ENCODE measurements at regions not wholly inside any gene's neighbourhood (a gene's known extent, or its start where the extent isn't known, plus 50 kb on each side); places are given as distances from the start of the nearest gene placed in this dataset.
"Not testable (repeated sequence)": the region's sequence is repeated elsewhere in the genome, so short reads cannot be mapped to it uniquely, and the experiment has no call there.

DNA sequence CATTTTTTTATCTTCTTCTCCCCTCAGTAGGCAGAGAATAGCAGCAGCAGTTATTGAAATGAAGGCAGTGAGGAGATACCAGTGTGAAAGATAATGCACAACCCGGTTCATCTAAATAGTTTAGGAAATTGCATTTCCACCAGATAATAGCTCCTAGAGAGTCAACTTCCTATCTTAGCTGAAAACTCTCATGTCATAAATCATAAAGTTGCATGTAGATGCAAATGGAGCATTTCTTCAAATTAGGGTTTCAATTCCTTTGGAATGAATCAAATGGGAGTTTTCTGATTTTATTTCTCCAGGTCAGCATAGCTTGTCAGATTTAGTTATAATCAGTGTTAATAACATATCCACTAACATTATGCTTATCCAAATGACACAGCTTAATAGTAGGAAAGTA, 335.3 kb downstream of the CNTNAP4 start:
- no peak for DNase-seq

DNA sequence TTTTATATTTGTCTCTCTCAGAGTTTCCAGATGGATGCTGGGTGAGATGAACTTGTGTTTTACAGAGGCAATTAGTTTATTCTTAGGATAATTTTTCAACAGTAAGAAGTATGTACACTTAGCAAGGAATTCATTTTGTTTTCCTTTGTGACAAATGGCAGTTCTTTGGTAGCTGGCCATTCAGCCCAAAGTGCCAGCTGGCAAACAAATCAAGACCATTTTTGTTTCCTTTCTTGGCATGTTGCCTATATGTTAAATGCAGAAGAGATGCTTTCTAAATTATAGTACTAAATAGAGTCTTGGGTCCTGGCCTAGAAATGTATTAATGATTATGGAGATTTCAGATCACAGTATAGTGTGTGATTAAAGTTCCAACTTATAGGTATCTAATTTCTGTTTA, 337.1 kb downstream of the CNTNAP4 start:
- no peak for DNase-seq

DNA sequence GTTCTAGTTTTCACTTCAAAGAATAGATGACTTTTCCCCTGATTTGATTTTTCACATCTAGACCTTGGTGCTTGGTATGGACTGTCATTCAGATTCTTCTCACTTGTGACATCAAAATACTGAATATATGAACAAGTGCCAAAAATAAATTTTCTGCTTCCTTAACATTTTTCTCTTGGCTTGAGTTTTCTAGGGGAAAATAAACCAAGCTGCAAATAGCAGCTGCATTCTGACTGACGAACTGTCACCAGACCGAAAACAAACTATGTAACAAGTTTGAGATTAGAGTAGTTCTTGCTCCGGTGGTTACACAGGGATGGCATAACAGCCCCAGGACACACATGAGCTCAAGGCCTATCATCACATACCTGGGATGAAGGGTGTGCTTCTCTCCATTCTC, 345.7 kb downstream of the CNTNAP4 start:
- no peak for DNase-seq

DNA sequence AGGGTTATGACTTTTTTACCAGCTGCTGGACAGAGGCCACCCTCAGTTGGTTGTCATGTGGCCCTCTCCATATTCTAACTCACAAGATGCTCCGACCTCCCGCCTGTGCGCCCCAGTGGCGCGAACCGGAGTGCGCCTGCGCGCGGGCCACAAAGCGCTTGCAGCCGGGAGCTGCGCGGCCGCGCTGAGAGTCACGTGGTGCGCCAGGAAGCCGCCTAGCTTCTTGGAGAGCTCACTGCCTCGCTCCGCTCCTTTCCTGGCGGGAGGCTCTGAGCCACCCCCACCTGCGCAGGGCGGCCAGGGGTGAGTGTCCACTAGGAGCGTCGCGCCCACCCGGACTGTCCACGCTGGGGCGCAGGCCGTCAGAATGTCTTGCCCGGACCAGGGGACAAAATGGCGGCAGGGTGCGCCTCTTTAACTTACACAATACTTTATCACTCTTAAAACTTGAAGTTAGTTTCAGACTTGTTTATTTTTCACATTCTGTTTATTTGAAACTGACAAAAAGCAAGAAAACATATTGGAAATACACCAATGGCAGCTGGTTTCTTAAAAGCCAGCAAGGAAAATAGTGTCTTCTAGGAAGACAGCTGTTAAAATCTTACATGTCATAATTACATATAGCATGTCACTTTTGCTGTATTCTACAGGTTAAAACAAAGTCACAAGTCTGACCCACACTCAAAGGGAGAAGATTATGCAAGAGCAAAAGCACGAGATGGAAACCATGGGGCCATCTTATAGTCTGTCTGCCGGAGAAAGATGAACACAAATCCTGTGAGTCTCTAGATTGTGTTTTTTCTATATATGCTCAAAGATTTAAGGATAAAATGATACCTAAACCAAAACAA, 357.9 kb downstream of the CNTNAP4 start:
- DNase-seq = no peak

DNA sequence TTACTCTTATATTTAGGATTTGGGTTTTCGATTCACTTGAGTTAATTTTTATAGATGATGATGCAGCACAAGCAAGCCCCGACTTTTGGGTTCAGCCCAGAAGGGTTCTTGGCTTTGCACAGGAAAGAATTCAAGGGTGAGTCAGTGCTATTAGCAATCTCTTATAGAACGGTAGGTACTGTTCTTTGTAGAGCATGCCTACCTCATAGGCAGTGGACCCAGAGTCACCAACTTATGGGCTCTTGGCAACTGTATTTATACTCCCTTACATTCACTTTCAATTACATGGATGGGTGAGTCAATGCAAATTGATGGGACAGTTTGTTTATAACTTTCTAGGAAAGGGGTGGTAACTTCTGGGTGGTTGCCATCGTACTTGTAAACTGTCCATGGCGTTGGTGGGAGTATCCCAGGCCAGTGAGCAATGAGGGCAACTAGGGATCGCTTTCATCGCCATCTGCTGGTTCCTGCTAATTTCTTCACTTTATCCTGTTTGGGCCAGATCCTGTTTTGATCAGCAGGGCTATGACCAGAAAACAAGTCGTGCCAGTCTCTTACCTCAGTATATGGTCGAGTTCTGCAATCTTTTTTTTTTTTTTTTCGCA, 362.6 kb downstream of the CNTNAP4 start:
- no peak for DNase-seq

DNA sequence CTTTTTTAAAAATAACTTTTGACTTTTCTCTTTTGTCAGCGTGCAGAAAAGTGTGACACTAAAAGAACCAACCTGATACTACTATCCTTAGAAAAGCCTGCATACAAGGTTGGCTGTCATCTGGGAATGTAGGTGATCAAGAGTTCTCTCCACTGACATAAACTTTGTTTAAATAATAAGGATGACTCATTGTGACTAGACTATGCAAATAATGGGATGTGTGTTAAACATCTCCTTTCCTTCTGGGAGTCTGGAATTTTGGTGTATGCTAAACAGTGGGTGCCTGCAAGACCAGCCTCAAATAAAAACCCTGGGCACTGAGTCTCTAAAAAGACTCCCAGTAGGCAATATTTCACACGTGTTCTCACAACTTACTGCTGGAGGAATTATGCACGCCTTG, 373.4 kb downstream of the CNTNAP4 start:
- DNase-seq = no peak

DNA sequence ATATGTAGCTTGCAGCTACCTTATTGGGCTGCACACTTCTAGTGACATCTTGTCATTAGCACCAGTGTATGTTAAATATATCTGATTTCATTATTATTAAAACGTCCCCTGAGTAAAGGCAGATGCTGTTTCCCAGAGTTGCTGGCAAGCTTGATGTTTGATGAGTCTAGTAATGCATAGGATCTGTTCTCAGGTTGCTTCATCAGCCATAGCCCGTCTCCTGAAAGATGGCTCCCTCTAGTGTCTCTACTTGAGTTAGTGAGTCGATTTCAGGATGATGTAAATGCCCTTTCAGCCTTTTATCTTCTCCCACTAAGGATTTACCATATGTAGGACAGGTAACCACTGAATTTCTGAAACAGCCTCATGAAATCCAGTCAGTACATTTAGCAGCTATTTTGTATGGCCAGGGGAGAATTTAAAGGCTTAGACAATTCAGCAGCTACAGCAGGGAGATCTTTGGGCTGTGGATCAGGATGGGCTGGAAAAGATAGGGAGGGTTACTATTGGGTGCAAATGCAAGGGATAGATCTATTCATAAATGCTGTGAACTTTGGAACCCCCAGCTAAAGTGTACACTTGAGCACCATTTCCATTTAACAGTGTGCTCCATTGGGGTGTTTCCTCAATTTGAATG, 376.3 kb downstream of the CNTNAP4 start:
- DNase-seq = peak; percentile 53 to 54

DNA sequence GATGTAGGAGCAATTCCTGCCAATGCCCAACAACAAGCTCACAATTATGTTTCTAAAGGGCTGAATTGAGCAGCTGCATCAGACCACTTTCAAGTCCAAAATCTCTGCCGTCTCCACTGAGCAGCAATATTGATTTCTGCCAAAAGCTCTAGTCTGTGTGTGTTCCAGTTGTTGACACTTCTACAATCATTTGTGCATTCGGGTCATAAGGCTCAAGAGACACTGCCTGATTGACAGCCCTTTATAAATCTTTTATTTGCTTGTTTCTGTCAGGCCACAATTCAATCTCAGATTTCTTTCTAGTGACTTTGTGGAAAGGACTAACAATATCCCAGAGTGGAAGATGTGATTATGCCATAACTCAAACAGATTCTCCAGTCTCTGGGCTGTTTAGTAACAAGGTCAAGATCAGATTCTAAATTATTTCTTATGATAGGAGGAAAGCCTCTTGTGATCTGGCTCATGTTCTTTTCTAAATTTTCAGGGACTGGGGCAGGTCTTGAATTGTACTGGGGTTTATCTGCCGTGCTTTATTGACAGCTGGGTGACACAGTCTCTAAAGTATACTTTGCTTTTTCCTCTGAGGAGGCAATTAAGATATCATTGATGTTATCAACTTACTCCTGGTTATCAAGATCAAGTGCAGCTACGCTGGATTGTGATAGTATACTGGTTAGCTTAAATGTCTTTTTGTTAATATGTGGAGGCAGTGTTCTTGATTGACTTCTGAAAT, 377.1 kb downstream of the CNTNAP4 start:
- no peak for DNase-seq

DNA sequence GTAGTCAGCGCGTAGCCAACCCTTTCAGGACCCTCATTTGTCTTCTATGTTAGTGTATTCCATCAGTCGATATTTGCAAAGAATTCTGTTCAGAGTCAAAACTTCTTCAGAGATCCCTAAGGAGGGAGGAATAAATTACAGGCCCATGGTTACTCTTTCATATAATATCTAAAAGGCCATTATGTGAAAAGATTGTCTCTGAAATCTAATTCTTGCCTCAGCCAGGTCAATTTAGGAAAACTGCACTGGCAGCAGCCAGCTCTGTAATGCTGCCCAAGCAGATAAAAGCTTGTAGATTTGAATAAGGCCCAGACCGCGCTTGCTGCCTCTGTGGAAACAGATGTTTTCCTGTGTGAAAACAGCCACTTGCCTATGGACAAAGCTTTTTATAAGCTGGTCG, 379.8 kb downstream of the CNTNAP4 start:
- no peak for DNase-seq

DNA sequence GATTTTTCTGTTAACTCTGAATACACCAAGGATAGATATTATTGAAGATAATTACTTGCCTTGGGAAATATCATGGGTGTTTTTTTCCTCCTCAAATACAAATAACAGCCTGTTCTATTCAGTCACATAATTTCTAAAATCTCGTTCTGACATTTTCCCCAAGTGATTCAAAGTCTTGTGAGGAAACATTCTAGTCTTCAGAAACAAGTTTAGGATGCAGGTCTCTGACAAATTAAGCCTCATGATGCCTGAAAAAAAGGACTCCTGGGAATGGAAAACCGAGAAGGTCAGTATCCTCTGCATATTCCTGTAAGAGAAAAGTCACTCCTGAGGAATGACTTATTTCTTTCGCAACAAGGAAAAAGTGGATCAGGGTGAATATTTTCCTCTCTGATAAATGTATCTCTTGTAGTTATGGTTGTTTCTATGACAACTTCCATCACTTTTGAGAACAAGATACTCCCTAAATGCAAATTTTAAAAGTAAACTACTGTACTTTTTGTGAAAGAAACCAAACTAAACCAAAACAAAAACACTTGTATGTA, 384.6 kb downstream of the CNTNAP4 start:
- DNase-seq = no peak

DNA sequence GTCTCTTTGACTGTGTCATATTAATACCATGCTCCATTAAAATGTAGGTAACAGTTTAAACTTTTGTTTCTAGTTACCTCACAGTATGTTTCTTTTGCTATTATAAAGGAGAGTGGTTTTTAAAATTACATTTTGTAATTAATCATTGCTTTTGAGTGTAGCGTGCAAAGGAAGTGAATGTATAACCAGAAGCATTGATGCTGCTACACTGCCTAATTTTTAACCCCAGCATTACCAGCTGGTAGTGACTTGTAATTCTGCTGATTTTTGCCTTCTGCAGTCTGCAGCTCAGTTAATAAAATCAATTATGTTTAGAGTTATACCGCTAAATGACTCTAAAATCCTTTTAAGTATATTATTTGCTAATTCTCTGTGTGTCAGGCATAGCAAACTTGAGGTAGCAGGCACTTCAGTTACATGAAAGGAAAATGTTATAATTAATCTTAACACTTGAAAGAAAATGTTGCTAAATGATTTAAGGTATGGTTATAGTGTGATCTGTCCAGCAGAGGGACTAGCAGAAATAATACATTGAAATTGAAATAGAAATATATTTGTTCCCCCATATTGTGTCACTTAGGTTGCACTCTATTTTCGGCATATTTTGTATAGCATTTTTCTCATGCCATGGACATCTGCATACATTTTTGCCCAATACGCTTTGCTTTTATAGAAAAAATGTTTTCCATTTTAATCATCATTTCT, 388.5 kb downstream of the CNTNAP4 start:
- no peak for DNase-seq

DNA sequence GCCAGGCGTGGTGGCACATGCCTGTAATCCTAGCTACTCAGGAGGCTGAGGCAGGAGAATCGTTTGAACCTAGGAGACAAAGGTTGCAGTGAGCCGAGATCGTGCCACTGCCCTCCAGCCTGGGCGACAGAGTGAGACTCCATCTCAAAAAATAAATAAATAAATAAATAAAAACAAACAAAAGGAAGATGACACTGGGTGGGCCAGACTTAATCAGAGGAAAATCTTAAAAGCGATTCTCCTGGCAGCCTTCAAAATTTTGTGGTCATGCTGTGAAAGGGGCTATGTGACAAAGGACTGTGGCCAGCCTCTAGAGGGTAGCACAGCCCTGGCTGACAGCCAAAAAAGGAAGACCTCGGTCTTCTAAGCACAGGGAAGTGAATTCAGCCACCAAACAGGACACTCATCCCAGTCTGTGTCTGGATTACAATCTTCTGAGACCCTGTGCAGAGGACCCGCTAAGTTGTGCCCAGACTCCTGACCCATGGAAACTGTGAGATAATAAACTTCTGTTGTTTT, 391.1 kb downstream of the CNTNAP4 start:
- DNase-seq = no peak

DNA sequence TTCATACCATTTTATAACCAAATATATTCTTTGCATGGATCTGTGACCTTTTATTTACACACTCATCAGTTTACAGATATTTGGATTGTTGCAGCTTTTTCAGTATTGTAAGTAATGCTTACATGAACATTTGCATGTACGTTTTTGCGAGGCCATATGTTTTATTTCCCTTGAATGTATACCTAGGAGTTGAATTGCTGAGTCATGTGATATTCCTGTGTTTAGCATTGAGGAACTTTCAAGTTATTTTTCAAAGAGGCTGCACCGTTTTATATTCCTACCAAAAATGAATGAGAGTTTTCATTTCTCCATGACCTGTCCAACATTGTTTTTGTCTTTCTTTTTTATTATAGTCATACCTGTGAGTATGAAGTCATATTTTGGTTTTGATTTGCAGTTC, 392.1 kb downstream of the CNTNAP4 start:
- no peak for DNase-seq

DNA sequence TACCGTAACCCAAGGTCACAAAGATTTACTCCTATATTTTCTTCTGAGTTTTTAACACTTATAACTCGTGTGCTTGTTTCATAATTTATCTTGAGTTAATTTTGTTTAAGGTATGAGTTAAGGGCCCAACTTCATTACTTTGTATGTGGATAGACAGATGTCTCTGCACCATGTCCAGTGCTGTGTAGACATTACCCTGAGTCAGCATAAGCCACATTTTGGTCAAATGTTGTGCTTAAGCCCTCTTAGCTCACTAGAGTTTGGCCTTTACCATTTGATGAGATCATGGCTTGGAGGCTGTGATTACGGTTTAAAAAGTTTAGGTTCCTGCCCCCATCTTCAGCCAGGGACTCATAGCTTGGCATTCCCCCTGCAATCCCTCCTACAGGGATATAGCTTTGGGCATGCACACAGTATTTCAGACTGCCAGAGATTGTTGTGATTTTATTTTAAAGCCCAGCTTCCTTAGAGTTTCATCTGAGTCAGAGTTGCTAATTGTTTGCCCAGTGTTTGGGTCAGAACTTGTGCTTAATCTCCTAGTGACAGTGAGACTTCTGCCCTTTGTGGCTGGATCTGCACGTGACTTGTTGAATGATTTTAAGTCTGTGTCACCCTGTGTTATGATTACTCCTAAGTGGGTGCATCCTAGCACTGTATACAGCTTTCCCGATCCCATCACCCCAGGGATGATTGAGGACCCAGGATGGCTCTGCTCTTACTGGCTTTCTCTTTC, 393.1 kb downstream of the CNTNAP4 start:
- DNase-seq = no peak

DNA sequence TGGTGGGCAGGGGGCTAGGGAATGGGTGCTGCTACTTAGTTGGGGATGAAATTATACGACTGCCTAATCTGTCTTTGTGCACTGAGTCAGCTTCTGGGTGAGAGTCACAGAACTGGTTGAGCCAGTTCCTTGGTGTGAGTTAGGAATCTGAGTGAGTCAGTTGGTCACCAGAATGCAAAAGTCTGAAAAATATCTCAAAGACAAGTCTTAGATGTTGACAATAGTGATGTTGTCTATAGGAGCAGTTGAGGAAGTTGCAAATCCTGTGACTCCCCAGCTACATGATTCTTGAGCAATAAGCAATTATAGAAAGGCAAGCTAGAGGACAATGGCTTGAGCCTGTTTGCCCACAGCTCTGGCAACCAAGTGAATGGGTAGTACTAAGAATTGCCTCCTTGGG, 399.2 kb downstream of the CNTNAP4 start:
- DNase-seq = no peak

DNA sequence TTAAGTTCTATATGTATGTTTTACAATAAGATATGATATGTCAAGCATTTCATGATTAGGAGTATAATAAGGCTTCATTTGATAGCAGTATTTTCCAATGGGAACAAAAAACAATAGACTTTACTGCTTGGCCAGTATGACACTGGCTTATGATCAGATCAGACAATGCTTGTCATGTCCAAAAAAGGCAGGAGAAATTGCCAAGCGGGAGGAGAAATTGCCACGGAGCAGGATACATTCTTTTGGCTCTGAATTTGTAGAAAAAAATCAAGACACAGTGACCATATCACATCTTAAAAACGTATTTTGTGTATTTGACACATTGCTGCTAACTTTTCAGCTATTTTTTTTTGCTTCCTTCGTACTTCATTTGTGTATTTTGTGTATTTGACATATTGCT, 404.1 kb downstream of the CNTNAP4 start:
- no peak for DNase-seq

DNA sequence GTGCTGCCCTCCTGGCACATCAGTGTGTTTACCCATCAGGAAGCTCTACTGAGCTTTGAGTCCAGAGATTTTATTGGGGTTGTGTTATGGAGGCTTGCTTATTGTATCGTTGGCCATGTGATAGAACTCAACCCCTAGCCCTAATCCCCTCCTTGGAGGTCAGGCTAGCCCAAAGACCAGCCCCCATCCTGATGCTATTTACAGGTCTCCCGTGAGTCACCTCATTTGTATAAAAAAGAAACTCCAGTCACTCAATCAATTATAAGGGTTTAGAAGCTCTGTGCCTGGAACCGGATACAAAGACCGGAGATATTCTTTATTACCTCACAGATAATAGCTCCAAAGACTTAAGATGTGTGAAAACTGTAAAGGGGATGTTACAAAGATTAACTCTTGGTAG, 405.9 kb downstream of the CNTNAP4 start:
- no peak for DNase-seq

DNA sequence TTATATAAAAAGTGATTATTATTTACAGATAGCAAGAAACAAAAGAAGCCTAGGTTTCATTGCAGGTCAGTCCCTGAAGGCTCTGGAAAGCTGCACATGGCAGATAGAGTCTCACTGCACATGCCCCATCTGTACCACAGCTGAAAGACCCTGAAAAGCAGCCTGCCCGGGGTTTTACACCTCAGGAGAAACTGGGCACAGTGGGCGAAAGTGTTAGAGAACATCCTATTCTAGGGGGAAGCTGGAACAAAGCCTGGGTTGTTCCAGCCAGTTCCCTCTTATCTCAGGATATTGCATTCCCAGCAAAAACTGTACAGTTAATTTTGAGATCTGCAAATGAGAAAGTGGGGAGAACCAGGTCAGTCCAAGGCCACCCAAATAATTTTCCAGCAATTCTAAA, 419.7 kb downstream of the CNTNAP4 start:
- no peak for DNase-seq

DNA sequence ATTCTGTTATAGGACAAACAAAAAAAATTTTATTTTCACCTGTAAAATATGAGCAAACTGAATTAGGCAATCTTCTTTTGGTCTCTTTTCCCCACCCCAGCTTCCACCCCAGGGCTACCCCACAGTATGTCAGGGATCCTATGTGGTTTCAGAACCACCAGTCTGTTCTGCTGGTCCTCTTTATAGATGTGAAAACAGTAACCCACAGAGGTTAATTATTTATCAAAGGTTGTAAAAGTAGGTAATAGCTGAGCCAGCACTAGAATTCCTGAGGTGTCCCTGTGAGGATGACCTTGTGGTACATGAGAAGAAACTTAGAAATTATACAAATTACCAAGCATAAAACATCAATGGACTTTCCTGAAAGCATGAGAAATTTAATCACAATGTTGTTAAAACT, 428.7 kb downstream of the CNTNAP4 start:
- DNase-seq = no peak

DNA sequence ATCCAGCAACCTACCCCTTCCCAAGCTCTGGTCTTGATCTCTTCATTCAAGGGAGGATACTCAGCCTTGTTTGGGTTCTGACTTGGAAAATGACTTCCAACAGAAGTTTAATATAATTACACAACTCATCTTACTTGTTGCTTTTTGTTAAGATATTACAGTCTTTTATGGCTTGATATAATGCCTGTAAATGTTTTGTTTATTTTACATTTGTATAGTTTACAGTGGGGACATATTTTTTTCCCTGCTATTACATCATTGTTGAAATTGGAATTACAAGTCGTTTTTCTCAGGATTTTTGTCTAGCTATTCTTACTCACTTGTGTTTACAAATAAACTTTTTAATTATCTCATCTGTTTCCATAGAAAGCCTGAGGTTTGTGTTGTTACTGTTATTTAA, 436.0 kb downstream of the CNTNAP4 start:
- no peak for DNase-seq

DNA sequence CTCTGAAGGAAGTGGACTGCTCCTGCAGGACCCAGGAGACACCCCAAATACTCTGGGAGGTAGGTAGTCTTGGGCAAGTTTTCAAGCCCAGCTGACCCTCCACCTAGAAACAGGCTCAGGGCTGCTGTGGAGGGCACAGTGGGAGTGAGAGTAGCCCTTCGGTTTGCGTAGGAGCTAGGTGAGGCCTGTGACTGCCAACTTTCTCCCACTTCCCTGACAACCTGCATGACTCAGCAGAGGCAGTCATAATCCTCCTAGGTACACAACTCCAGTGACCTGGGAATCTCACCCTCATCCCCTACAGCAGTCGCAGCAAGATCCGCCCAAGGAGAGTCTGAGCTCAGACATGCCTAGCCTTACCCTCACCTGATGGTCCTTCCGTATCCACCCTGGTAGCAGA, 439.1 kb downstream of the CNTNAP4 start:
- DNase-seq = not testable (repeated sequence)

DNA sequence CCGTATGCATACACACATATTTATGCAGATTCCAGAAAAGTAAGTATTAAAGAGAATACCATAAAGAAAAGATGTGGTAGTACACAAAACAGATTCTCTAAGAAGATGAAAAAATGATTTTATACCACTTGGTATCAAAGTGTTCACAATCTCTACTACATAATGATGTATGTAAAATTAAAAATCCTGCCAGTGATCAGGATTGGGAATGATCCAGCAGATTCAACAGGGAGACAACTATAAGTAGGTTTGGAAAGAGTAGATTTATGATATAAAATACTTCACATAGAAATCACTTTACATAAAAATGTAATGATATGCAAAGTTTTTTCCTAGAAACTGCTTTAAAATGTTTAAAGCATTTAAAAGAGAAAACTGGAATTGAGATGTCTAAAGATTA, 447.0 kb downstream of the CNTNAP4 start:
- DNase-seq = no peak
